NCI-H524 (cell line): ENCODE measurements at regions not wholly inside any gene's neighbourhood (a gene's known extent, or its start where the extent isn't known, plus 50 kb on each side); places are given as distances from the start of the nearest gene placed in this dataset.
A peak's percentile ranks its signal among the peaks of the same experiment; 100 is the strongest.

ENCODE experiments used
- DNase-seq, 2 experiments: peaks; one replicate each; lab custom pipeline; 2025; lab: John Stamatoyannopoulos, UW

- DNase-seq = no peak
These were observed 349.3 kb upstream of the SLC14A2 start for GRCh38 chr18:45266023-45266422.

GRCh38 chr18:45267622-45268021 is 347.7 kb upstream of the SLC14A2 start:
- no peak for DNase-seq

- no peak for DNase-seq
These were observed 346.7 kb upstream of the SLC14A2 start for GRCh38 chr18:45268583-45268982.

- DNase-seq = no peak
These were observed 344.9 kb upstream of the SLC14A2 start for GRCh38 chr18:45270289-45270771.

GRCh38 chr18:45274026-45274425 is 341.2 kb upstream of the SLC14A2 start:
- no peak for DNase-seq

- peak in 1 of 2 experiments; percentile 26 for DNase-seq
These were observed 339.7 kb upstream of the SLC14A2 start for GRCh38 chr18:45275367-45276113.

- no peak for DNase-seq
These were observed 338.4 kb upstream of the SLC14A2 start for GRCh38 chr18:45276878-45277277.

GRCh38 chr18:45277908-45278307 is 337.4 kb upstream of the SLC14A2 start:
- DNase-seq = no peak

- DNase-seq = no peak
These were observed 334.6 kb upstream of the SLC14A2 start for GRCh38 chr18:45280481-45281276.

- no peak for DNase-seq
These were observed 333.0 kb upstream of the SLC14A2 start for GRCh38 chr18:45282101-45282812.

- DNase-seq = no peak
These were observed 331.1 kb upstream of the SLC14A2 start for GRCh38 chr18:45284174-45284573.

GRCh38 chr18:45284851-45285250 is 330.4 kb upstream of the SLC14A2 start:
- no peak for DNase-seq

- no peak for DNase-seq
These were observed 330.0 kb upstream of the SLC14A2 start for GRCh38 chr18:45285251-45285650.

GRCh38 chr18:45286431-45286830 is 328.8 kb upstream of the SLC14A2 start:
- no peak for DNase-seq

- no peak for DNase-seq
These were observed 327.7 kb upstream of the SLC14A2 start for GRCh38 chr18:45287531-45287930.

GRCh38 chr18:45290364-45290763 is 324.9 kb upstream of the SLC14A2 start:
- DNase-seq = no peak

GRCh38 chr18:45291621-45292615 is 323.4 kb upstream of the SLC14A2 start:
- DNase-seq = peak; percentile 67 to 80

GRCh38 chr18:45295388-45295787 is 319.9 kb upstream of the SLC14A2 start:
- DNase-seq = no peak

- DNase-seq = no peak
These were observed 316.3 kb upstream of the SLC14A2 start for GRCh38 chr18:45298986-45299385.

- peak in 1 of 2 experiments; percentile 6 for DNase-seq
These were observed 312.2 kb upstream of the SLC14A2 start for GRCh38 chr18:45303026-45303425.

GRCh38 chr18:45304558-45304957 is 310.7 kb upstream of the SLC14A2 start:
- DNase-seq = no peak
